ENCODE measurements at regions not wholly inside any gene's neighbourhood (a gene's known extent, or its start where the extent isn't known, plus 50 kb on each side); places are given as distances from the start of the nearest gene placed in this dataset.

DNA sequence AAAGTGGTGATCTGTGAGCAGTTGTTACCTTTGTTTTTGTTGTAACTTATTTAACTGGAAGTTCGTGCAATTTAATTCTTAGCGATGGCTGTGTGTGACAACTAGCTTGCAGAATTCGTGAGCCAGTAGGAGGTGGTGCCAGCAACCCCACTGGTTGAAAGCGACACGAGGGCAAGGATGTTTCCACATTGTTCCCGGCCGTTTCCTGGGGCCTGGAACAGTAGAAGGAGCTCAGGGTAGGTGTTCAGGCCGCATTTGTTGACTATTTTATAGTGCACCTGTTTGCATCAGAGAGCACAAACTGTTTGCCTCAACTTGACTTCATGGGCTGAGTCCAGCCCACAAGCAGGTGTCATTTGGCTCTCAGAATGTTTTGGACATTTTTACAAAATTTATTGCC lies 112.1 kb upstream of the PTPN1 start:
- Histone ChIP-seq H3K4me2 (ENCODE audit: low read length) (no peak overlapping the region), H3K4me1 (ENCODE audit: low read length) (peaks cover 15% of the 10 kb centered on the region), H2AFZ (ENCODE audit: low read depth, low read length) (no peak overlapping the region), H3K4me3 (ENCODE audit: low read length) (no peak overlapping the region), H3K27ac (ENCODE audit: low read length) (no peak overlapping the region), H3K9ac (ENCODE audit: low read length) (no peak overlapping the region), H3K36me3 (replicated peaks; ENCODE audit: low read depth, low read length) (no peaks in the 10 kb centered on the region), H4K20me1 (ENCODE audit: insufficient read depth, low read length) (no peaks in the 10 kb centered on the region), H3K9me3 (ENCODE audit: insufficient read depth, low read length) (no peaks in the 10 kb centered on the region), H3K79me2 (ENCODE audit: low read length) (no peaks in the 10 kb centered on the region), H3K27me3 (ENCODE audit: low read depth, low read length) (peaks cover 8% of the 10 kb centered on the region)
- TF ChIP-seq, protein P1, sequence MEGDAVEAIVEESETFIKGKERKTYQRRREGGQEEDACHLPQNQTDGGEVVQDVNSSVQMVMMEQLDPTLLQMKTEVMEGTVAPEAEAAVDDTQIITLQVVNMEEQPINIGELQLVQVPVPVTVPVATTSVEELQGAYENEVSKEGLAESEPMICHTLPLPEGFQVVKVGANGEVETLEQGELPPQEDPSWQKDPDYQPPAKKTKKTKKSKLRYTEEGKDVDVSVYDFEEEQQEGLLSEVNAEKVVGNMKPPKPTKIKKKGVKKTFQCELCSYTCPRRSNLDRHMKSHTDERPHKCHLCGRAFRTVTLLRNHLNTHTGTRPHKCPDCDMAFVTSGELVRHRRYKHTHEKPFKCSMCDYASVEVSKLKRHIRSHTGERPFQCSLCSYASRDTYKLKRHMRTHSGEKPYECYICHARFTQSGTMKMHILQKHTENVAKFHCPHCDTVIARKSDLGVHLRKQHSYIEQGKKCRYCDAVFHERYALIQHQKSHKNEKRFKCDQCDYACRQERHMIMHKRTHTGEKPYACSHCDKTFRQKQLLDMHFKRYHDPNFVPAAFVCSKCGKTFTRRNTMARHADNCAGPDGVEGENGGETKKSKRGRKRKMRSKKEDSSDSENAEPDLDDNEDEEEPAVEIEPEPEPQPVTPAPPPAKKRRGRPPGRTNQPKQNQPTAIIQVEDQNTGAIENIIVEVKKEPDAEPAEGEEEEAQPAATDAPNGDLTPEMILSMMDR (IDR thresholded peaks at IDR 0.05; ENCODE audit: low read depth, low read length): no peak
- no peak for TF ChIP-seq EZH2phosphoT487 (IDR thresholded peaks at IDR 0.05; ENCODE audit: low read depth)

DNA sequence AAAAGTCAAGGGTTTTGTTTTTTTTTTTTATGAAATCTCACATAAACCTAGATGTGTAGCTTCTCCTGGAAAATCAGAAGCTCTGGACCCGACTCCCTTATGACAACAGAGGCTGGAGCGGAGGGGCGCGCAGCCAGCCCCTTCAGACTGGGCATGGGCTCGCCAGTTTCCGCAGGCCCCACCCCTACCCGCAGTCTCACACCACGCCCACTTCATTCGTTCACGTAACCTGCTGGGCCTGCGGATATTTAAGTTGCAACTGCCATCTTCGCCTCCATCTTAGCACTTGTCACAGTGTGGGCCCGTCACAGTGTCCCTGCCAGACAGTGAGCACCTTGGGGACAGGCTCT lies 111.7 kb upstream of the PTPN1 start:
- H3K9ac ChIP-seq (ENCODE audit: low read length): no peak overlapping the region
- peaks cover 14% of the 10 kb centered on the region for H3K4me1 ChIP-seq (ENCODE audit: low read length)
- no peaks in the 10 kb centered on the region for H3K9me3 ChIP-seq (ENCODE audit: insufficient read depth, low read length)
- no peak overlapping the region for H3K27ac ChIP-seq (ENCODE audit: low read length)
- H3K4me3 ChIP-seq (ENCODE audit: low read length): no peak overlapping the region
- H3K36me3 ChIP-seq (replicated peaks; ENCODE audit: low read depth, low read length): no peaks in the 10 kb centered on the region
- H3K4me2 ChIP-seq (ENCODE audit: low read length): no peak overlapping the region
- TF ChIP-seq, protein P1 (IDR thresholded peaks at IDR 0.05; ENCODE audit: low read depth, low read length): no peak
- no peak for TF ChIP-seq EZH2phosphoT487 (IDR thresholded peaks at IDR 0.05; ENCODE audit: low read depth)
- no peaks in the 10 kb centered on the region for H4K20me1 ChIP-seq (ENCODE audit: insufficient read depth, low read length)
- no peaks in the 10 kb centered on the region for H3K79me2 ChIP-seq (ENCODE audit: low read length)
- peaks cover 8% of the 10 kb centered on the region for H3K27me3 ChIP-seq (ENCODE audit: low read depth, low read length)
- H2AFZ ChIP-seq (ENCODE audit: low read depth, low read length): no peak overlapping the region

DNA sequence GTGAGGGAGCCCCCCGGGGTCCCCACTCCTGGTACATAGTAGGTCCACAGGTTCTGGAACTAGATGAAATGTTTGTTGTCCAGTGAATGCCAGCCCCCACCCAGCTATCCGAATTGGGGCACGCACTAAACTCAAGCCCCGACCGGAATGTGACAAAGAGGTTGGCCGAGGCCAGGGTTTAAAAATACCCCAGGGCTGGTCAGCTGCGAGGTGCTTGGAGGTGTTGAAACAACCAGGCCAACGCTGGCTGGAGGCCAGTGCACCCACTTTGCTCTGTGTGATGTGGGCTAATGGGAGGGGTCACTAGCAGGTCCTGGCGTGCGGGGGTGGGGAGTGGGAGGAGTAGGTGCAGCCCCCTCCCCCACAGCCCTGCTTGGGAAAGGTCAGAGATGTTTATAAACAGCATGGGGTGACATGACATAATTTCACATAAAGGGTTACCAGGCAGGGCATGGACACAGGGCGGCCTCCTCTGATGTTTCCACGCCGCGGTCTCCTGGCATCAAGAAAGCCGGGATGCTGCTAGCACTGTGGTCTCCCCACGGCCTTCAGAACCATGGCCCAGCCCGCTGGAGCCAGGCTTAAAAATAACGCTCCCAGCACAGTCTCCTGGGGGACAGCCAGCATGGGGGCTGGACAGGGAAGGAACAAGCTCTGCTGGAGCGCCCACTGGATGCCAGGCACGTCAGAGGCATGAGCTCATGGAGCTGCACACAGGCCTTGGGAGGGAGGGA lies 111.2 kb upstream of the PTPN1 start:
- no peak overlapping the region for H2AFZ ChIP-seq (ENCODE audit: low read depth, low read length)
- H3K36me3 ChIP-seq (replicated peaks; ENCODE audit: low read depth, low read length): no peaks in the 10 kb centered on the region
- H3K4me1 ChIP-seq (ENCODE audit: low read length): peaks cover 12% of the 10 kb centered on the region
- no peak overlapping the region for H3K4me2 ChIP-seq (ENCODE audit: low read length)
- TF ChIP-seq, protein P1 (IDR thresholded peaks at IDR 0.05; ENCODE audit: low read depth, low read length): no peak
- no peak for TF ChIP-seq EZH2phosphoT487 (IDR thresholded peaks at IDR 0.05; ENCODE audit: low read depth)
- H3K27me3 ChIP-seq (ENCODE audit: low read depth, low read length): peaks cover 13% of the 10 kb centered on the region
- no peak overlapping the region for H3K27ac ChIP-seq (ENCODE audit: low read length)
- H3K9ac ChIP-seq (ENCODE audit: low read length): no peak overlapping the region
- H4K20me1 ChIP-seq (ENCODE audit: insufficient read depth, low read length): no peaks in the 10 kb centered on the region
- H3K79me2 ChIP-seq (ENCODE audit: low read length): no peaks in the 10 kb centered on the region
- H3K9me3 ChIP-seq (ENCODE audit: insufficient read depth, low read length): no peaks in the 10 kb centered on the region
- no peak overlapping the region for H3K4me3 ChIP-seq (ENCODE audit: low read length)

DNA sequence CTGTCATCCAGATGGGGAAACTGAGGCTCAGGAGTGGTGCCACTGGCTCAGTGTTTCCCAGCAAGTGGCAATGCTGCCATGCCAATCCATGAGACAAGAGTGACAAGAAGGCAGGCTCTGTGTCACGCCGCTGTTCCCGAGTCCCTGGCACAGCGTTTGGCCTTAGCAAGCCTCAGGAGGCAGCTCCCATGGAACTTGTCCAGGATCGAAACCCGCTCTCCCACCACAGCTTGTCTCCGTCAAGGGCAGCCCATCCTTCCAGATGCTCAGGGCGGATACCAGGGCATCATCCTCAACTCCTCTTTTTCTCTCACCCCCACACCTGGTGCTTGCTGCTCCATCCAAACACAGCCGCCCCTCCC lies 110.6 kb upstream of the PTPN1 start:
- H3K36me3 ChIP-seq (replicated peaks; ENCODE audit: low read depth, low read length): no peaks in the 10 kb centered on the region
- no peaks in the 10 kb centered on the region for H3K9me3 ChIP-seq (ENCODE audit: insufficient read depth, low read length)
- no peak overlapping the region for H3K4me2 ChIP-seq (ENCODE audit: low read length)
- H3K79me2 ChIP-seq (ENCODE audit: low read length): no peaks in the 10 kb centered on the region
- TF ChIP-seq, protein P1 (IDR thresholded peaks at IDR 0.05; ENCODE audit: low read depth, low read length): no peak
- TF ChIP-seq EZH2phosphoT487 (IDR thresholded peaks at IDR 0.05; ENCODE audit: low read depth): no peak
- H3K9ac ChIP-seq (ENCODE audit: low read length): no peak overlapping the region
- peaks cover 18% of the 10 kb centered on the region for H3K27me3 ChIP-seq (ENCODE audit: low read depth, low read length)
- H3K4me3 ChIP-seq (ENCODE audit: low read length): no peak overlapping the region
- H2AFZ ChIP-seq (ENCODE audit: low read depth, low read length): no peak overlapping the region
- H3K27ac ChIP-seq (ENCODE audit: low read length): no peak overlapping the region
- H4K20me1 ChIP-seq (ENCODE audit: insufficient read depth, low read length): no peaks in the 10 kb centered on the region
- H3K4me1 ChIP-seq (ENCODE audit: low read length): peaks cover 7% of the 10 kb centered on the region
